Natural killer cell (primary cell): ENCODE measurements at regions not wholly inside any gene's neighbourhood (a gene's known extent, or its start where the extent isn't known, plus 50 kb on each side); places are given as distances from the start of the nearest gene placed in this dataset.

Source experiments
- ATAC-seq, 3 donors: fragments of 150-1000 bp in 2 of 3; fragments of 200-7000 bp in 1 of 3; cut with Tn5 transposase; 1 replicate in 1 of 3; 2 replicates in 2 of 3; pipeline ENCODE4 v1.10.0; 2021; ENCODE audit warnings: mild to moderate bottlenecking in 2 of 3, moderate library complexity in 2 of 3
- DNase-seq, 2 donors: peaks; one replicate each; pipeline versions ENCODE4 v3.0.0 to v3.0.0-alpha.2; 2013 to 2021; ENCODE audit warnings: mixed read lengths in 1 of 2
- H3K27ac ChIP-seq: one replicate; pipeline ENCODE4 v1.5.1; 2013; ENCODE audit warnings: mild to moderate bottlenecking, low read length
- H3K27me3 ChIP-seq: one replicate; pipeline ENCODE4 v1.6.1; 2013; ENCODE audit warnings: low read length; ENCODE audit not compliant: control insufficient read depth, insufficient read depth
- H3K36me3 ChIP-seq: one replicate; pipeline ENCODE4 v1.6.1; 2013; ENCODE audit warnings: low read length; ENCODE audit not compliant: control insufficient read depth, insufficient read depth
- H3K4me1 ChIP-seq: one replicate; pipeline ENCODE4 v1.6.1; 2013; ENCODE audit warnings: low read length; ENCODE audit not compliant: control insufficient read depth, insufficient read depth
- H3K4me3 ChIP-seq: one replicate; pipeline ENCODE4 v1.5.1; 2013; ENCODE audit warnings: low read length
- H3K9me3 ChIP-seq: one replicate; pipeline ENCODE4 v1.6.1; 2013; ENCODE audit warnings: low read length; ENCODE audit not compliant: control insufficient read depth, insufficient read depth
- H3K27ac Mint-ChIP-seq, 2 donors: one replicate each; pipeline ENCODE4 v1.8.0; 2022; ENCODE audit warnings: mild to moderate bottlenecking in 2 of 2, mixed read lengths in 2 of 2, moderate library complexity in 1 of 2
- H3K27me3 Mint-ChIP-seq, 2 donors: one replicate each; pipeline ENCODE4 v1.8.0; 2022; ENCODE audit warnings: low read depth in 2 of 2, mixed read lengths in 2 of 2
- H3K36me3 Mint-ChIP-seq: one replicate; pipeline ENCODE4 v1.8.0; 2022; ENCODE audit warnings: mixed read lengths
- H3K4me1 Mint-ChIP-seq, 2 donors: one replicate each; pipeline ENCODE4 v1.8.0; 2022; ENCODE audit warnings: mixed read lengths in 2 of 2
- H3K4me3 Mint-ChIP-seq: one replicate; pipeline ENCODE4 v1.8.0; 2022; ENCODE audit warnings: mild to moderate bottlenecking, moderate library complexity, mixed read lengths
- H3K9me3 Mint-ChIP-seq, 2 donors: one replicate each; pipeline ENCODE4 v1.8.0; 2022; ENCODE audit warnings: mixed read lengths in 2 of 2
- WGBS: methylation state at CpG from one replicate; pipeline ENCODE4 v1.1.7; 2013; ENCODE audit warnings: missing lambda C conversion rate; ENCODE audit not compliant: insufficient coverage; 5-methylcytosine and 5-hydroxymethylcytosine counted together
- intact Hi-C: fragments of 100-400 bp; cut with micrococcal nuclease; formaldehyde crosslinking; loops from one replicate; pipeline ENCODE4 v1.14.2; 2022
- TF ChIP-seq, protein P1 (sequence below): fragments of 200-600 bp; IDR thresholded peaks from one replicate; pipeline ENCODE4 v1.8.0; 2022; ENCODE audit warnings: antibody characterized with exemption

DNA sequence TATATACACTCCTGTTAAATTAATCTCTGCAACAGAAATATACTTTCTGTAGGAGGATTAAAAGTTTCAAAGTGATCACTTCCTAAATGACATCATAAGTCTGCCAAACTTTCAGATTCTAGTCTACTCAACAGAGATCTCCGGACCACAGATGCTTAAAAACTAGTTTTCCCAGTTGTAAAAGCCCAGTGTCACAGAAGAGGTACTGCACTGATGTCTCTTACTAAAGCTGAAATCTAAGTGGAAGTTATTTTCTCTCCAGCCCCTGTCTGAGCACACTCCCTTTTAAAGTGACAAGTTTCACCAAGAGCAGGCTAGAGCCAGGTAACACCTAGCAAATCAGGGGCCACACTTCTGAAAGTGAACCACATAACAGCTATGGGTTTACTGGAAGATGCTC, 71.6 kb upstream of the DST start:
- Mint-ChIP-seq H3K27me3 (peaks cover 0 to 6% of the 10 kb centered on the region in 2 donors), H3K27ac (no peak overlapping the region), H3K9me3 (no peaks in the 10 kb centered on the region), H3K4me3 (no peak overlapping the region), H3K4me1 (no peaks in the 10 kb centered on the region), H3K36me3 (no peaks in the 10 kb centered on the region)
- DNase-seq (no peak), ATAC-seq (no peak)
- no peaks in the 10 kb centered on the region for H3K4me1 ChIP-seq
- H3K4me3 ChIP-seq = no peak overlapping the region
- no peaks in the 10 kb centered on the region for H3K9me3 ChIP-seq
- TF ChIP-seq, protein P1, sequence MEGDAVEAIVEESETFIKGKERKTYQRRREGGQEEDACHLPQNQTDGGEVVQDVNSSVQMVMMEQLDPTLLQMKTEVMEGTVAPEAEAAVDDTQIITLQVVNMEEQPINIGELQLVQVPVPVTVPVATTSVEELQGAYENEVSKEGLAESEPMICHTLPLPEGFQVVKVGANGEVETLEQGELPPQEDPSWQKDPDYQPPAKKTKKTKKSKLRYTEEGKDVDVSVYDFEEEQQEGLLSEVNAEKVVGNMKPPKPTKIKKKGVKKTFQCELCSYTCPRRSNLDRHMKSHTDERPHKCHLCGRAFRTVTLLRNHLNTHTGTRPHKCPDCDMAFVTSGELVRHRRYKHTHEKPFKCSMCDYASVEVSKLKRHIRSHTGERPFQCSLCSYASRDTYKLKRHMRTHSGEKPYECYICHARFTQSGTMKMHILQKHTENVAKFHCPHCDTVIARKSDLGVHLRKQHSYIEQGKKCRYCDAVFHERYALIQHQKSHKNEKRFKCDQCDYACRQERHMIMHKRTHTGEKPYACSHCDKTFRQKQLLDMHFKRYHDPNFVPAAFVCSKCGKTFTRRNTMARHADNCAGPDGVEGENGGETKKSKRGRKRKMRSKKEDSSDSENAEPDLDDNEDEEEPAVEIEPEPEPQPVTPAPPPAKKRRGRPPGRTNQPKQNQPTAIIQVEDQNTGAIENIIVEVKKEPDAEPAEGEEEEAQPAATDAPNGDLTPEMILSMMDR = no peak
- 87% methylated on average over 1 of the region's 1 CpG for WGBS
- intact Hi-C loops = no loop called here
- no peaks in the 10 kb centered on the region for H3K27me3 ChIP-seq
- no peaks in the 10 kb centered on the region for H3K36me3 ChIP-seq
- no peak overlapping the region for H3K27ac ChIP-seq

DNA sequence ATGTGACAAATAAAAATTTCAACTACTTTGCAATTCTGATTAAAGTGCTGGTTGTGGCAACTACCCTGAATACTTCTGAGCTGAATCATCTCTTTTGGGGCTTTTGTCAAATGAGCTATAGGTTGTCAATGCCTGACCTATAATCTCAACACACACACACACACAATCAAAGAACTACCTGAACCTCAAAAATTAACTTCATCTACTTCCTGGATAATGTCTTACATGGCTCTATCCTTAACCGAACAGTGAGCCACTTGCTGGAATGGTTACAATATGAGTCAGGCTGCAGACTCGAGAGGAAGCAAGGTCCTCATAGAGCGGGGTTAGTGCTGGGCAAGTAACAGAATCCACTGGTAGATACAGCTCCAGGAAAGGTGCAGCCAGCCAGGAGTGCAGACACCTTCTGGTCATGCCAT, 70.6 kb upstream of the DST start:
- intact Hi-C loops = no loop called here
- Histone ChIP-seq H3K4me3 (no peak overlapping the region), H3K4me1 (no peaks in the 10 kb centered on the region), H3K27me3 (no peaks in the 10 kb centered on the region), H3K36me3 (no peaks in the 10 kb centered on the region), H3K9me3 (no peaks in the 10 kb centered on the region), H3K27ac (no peak overlapping the region)
- TF ChIP-seq, protein P1 = no peak
- Mint-ChIP-seq H3K4me3 (no peak overlapping the region), H3K27me3 (peaks cover 0 to 2% of the 10 kb centered on the region in 2 donors), H3K36me3 (no peaks in the 10 kb centered on the region), H3K27ac (no peak overlapping the region), H3K4me1 (no peaks in the 10 kb centered on the region), H3K9me3 (no peaks in the 10 kb centered on the region)
- DNase-seq (no peak), ATAC-seq (no peak)
- WGBS = 83% methylated on average over 3 of the region's 3 CpGs

DNA sequence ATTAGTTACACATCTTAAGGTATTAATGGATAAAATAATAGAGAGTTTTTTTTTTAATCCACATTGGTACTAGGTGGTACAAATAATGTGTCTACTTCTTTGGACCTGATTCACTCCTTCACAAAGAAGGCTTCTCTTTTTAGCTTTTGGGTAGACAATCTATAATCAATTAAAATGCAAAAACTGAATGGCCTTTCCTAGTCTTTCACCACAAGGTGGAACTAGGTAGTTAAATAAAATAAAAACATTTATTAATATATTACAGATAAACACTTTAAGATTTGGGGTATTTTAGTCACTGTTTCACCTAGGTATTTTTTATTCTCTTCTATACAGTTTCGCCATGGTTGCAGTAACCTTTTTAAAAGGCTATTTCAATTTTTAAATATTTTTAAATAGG, 68.3 kb upstream of the DST start:
- TF ChIP-seq, protein P1 = no peak
- Histone ChIP-seq H3K27ac (no peak overlapping the region), H3K36me3 (no peaks in the 10 kb centered on the region), H3K27me3 (no peaks in the 10 kb centered on the region), H3K4me1 (no peaks in the 10 kb centered on the region), H3K9me3 (no peaks in the 10 kb centered on the region), H3K4me3 (no peak overlapping the region)
- DNase-seq (no peak), ATAC-seq (no peak)
- no peak overlapping the region for H3K4me3 Mint-ChIP-seq
- no peaks in the 10 kb centered on the region for H3K9me3 Mint-ChIP-seq
- WGBS = no CpG with 5 or more reads among the region's 1 CpG
- H3K36me3 Mint-ChIP-seq = no peaks in the 10 kb centered on the region
- H3K27ac Mint-ChIP-seq = no peak overlapping the region
- intact Hi-C loops = no loop called here
- no peaks in the 10 kb centered on the region for H3K4me1 Mint-ChIP-seq
- peaks cover 0 to 2% of the 10 kb centered on the region in 2 donors for H3K27me3 Mint-ChIP-seq

DNA sequence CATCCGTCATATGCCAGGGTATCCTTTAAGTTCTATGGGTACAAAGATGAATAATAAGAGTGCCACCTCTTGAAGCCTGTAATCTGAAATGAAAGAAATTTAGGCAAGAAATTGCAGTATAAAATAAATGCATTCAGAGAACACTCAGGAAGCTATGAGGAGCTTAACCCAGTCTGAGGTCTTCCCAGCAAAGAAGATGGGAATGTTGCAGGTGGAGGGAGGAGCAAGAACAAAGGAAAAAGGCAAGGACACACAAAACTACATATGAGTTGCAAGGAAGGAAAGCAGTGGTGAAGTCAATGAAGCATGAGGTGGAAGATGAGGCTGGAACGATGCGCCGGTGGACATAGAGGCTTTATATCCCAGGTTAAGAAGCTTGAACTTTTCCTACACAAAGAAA, 67.0 kb upstream of the DST start:
- Mint-ChIP-seq H3K36me3 (no peaks in the 10 kb centered on the region), H3K9me3 (no peaks in the 10 kb centered on the region), H3K4me3 (no peak overlapping the region), H3K27ac (no peak overlapping the region), H3K27me3 (peaks cover 0 to 2% of the 10 kb centered on the region in 2 donors), H3K4me1 (no peaks in the 10 kb centered on the region)
- WGBS = 96% methylated on average over 4 of the region's 4 CpGs
- Histone ChIP-seq H3K27me3 (no peaks in the 10 kb centered on the region), H3K9me3 (no peaks in the 10 kb centered on the region), H3K4me3 (no peak overlapping the region), H3K27ac (no peak overlapping the region), H3K36me3 (no peaks in the 10 kb centered on the region), H3K4me1 (no peaks in the 10 kb centered on the region)
- TF ChIP-seq, protein P1 = no peak
- DNase-seq (no peak), ATAC-seq (no peak)
- intact Hi-C loops = no loop called here
